Loucy (cell line): ENCODE measurements at regions not wholly inside any gene's neighbourhood (a gene's known extent, or its start where the extent isn't known, plus 50 kb on each side); places are given as distances from the start of the nearest gene placed in this dataset.

Source experiments
- H2AFZ ChIP-seq: fragments of 200-600 bp; sonication (generic); 2 replicates; pipeline ENCODE4 v1.6.0; 2016; ENCODE audit warnings: antibody characterized with exemption, mild to moderate bottlenecking, low read length, moderate library complexity
- H3F3A ChIP-seq: fragments of 200-600 bp; 2 replicates; pipeline ENCODE4 v1.6.0; 2016; ENCODE audit warnings: antibody characterized with exemption, low read depth, mild to moderate bottlenecking
- H3K27me3 ChIP-seq: fragments of 200-600 bp; sonication (generic); 2 replicates; pipeline ENCODE4 v1.6.1; 2014; ENCODE audit warnings: low read length, mild to moderate bottlenecking; ENCODE audit not compliant: insufficient read depth, poor library complexity, severe bottlenecking
- H3K36me3 ChIP-seq: fragments of 200-600 bp; sonication (generic); 2 replicates; pipeline ENCODE4 v1.6.1; 2016; ENCODE audit warnings: low read length; ENCODE audit not compliant: insufficient read depth
- H3K4me1 ChIP-seq: fragments of 200-600 bp; sonication (generic); 2 replicates; pipeline ENCODE4 v1.5.1; 2014; ENCODE audit warnings: low read length, mild to moderate bottlenecking; ENCODE audit not compliant: insufficient read depth, poor library complexity, severe bottlenecking
- H3K4me2 ChIP-seq: fragments of 200-600 bp; sonication (generic); 2 replicates; pipeline ENCODE4 v1.6.0; 2014; ENCODE audit warnings: antibody characterized with exemption, low read length, low read depth, mild to moderate bottlenecking; ENCODE audit not compliant: poor library complexity, severe bottlenecking
- H3K4me3 ChIP-seq: fragments of 200-600 bp; sonication (generic); 2 replicates; pipeline ENCODE4 v1.5.1; 2014; ENCODE audit warnings: low read length, mild to moderate bottlenecking, mixed read lengths; ENCODE audit not compliant: poor library complexity, severe bottlenecking
- H3K79me2 ChIP-seq: fragments of 200-600 bp; sonication (generic); 2 replicates; pipeline ENCODE4 v1.6.1; 2014; ENCODE audit warnings: low read length; ENCODE audit not compliant: insufficient read depth
- H3K9ac ChIP-seq: fragments of 200-600 bp; sonication (generic); 2 replicates; pipeline ENCODE4 v1.6.0; 2014; ENCODE audit warnings: mild to moderate bottlenecking, low read depth, low read length, moderate library complexity; ENCODE audit not compliant: poor library complexity, severe bottlenecking
- H3K9me2 ChIP-seq: fragments of 200-600 bp; sonication (generic); replicated peaks from 2 replicates; pipeline ENCODE4 v1.6.1; 2016; ENCODE audit warnings: low read depth, low read length, mixed read lengths
- H3K9me3 ChIP-seq: fragments of 200-600 bp; sonication (generic); 2 replicates; pipeline ENCODE4 v1.6.1; 2014; ENCODE audit warnings: mild to moderate bottlenecking, antibody characterized with exemption, low read length, low read depth; ENCODE audit not compliant: insufficient read depth
- H4K20me1 ChIP-seq: fragments of 200-600 bp; sonication (generic); 2 replicates; pipeline ENCODE4 v1.6.0; 2014; ENCODE audit warnings: antibody characterized with exemption, low read length, mild to moderate bottlenecking; ENCODE audit not compliant: insufficient read depth, poor library complexity, severe bottlenecking
- CTCF ChIP-seq: fragments of 200-600 bp; sonication (generic); conservative IDR thresholded peaks from 2 replicates; pipeline ENCODE4 v1.5.1; 2014; ENCODE audit warnings: mild to moderate bottlenecking, antibody characterized with exemption, low read length
- EZH2phosphoT487 ChIP-seq: fragments of 200-600 bp; IDR thresholded peaks from 2 replicates; pipeline ENCODE4 v1.6.1; 2018; ENCODE audit warnings: antibody characterized with exemption, mild to moderate bottlenecking, moderate library complexity, borderline replicate concordance

- H3K4me3 ChIP-seq, result no peak overlapping the region
- TF ChIP-seq CTCF, result no peak
- no peak for TF ChIP-seq EZH2phosphoT487
- no peaks in the 10 kb centered on the region for H3K27me3 ChIP-seq
- H3K4me2 ChIP-seq, result no peak overlapping the region
- no peaks in the 10 kb centered on the region for H3K79me2 ChIP-seq
- H3F3A ChIP-seq, result no peaks in the 10 kb centered on the region
- no peak overlapping the region for H3K9ac ChIP-seq
- no peaks in the 10 kb centered on the region for H3K4me1 ChIP-seq
- H4K20me1 ChIP-seq, result no peaks in the 10 kb centered on the region
- H3K36me3 ChIP-seq, result no peaks in the 10 kb centered on the region
- H3K9me2 ChIP-seq, result no peaks in the 10 kb centered on the region
- no peaks in the 10 kb centered on the region for H3K9me3 ChIP-seq
- H2AFZ ChIP-seq, result no peak overlapping the region
These were observed 234.8 kb upstream of the ZBTB20 start for GRCh38 chr3:115381931-115382330.

DNA sequence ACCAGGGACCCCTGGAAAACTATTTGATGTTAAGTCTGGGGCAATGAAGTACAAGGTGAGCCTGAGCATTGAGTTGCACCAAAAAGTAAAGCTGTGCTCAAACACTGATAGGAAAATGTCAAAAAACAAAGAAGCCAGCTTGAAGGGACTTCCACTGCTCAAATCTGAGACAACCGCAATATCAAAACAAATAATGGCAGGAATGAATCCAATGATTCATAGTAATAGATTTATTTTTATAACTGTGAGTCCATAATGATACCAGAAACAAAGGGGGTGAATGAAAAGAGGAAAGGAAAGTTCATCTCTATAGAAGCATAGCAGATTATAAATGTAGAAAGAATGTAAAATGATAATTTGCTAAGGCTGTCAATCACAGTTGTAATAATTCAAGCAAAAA is 237.3 kb upstream of the ZBTB20 start:
- Histone ChIP-seq H3F3A (no peaks in the 10 kb centered on the region), H3K27me3 (no peaks in the 10 kb centered on the region), H2AFZ (no peak overlapping the region), H3K79me2 (no peaks in the 10 kb centered on the region), H3K9ac (no peak overlapping the region), H3K4me2 (no peak overlapping the region), H3K9me3 (no peaks in the 10 kb centered on the region), H3K4me1 (no peaks in the 10 kb centered on the region), H4K20me1 (no peaks in the 10 kb centered on the region), H3K4me3 (no peak overlapping the region), H3K36me3 (no peaks in the 10 kb centered on the region), H3K9me2 (no peaks in the 10 kb centered on the region)
- TF ChIP-seq CTCF, result no peak
- no peak for TF ChIP-seq EZH2phosphoT487

GRCh38 chr3:115385774-115386730 is 237.3 kb upstream of the GAP43 start:
- H3K9me3 ChIP-seq, result no peaks in the 10 kb centered on the region
- H3K9me2 ChIP-seq, result no peaks in the 10 kb centered on the region
- H3K27me3 ChIP-seq, result no peaks in the 10 kb centered on the region
- H3K4me1 ChIP-seq, result no peaks in the 10 kb centered on the region
- no peaks in the 10 kb centered on the region for H3F3A ChIP-seq
- no peak overlapping the region for H3K9ac ChIP-seq
- H3K4me2 ChIP-seq, result no peak overlapping the region
- no peak overlapping the region for H3K4me3 ChIP-seq
- no peaks in the 10 kb centered on the region for H3K36me3 ChIP-seq
- H3K79me2 ChIP-seq, result no peaks in the 10 kb centered on the region
- TF ChIP-seq CTCF, result no peak
- TF ChIP-seq EZH2phosphoT487, result no peak
- no peak overlapping the region for H2AFZ ChIP-seq
- H4K20me1 ChIP-seq, result no peaks in the 10 kb centered on the region
